ENCODE measurements at regions not wholly inside any gene's neighbourhood (a gene's known extent, or its start where the extent isn't known, plus 50 kb on each side); places are given as distances from the start of the nearest gene placed in this dataset.

- no peak for TF ChIP-seq POLR2AphosphoS5 (IDR thresholded peaks at IDR 0.05)
- TF ChIP-seq CTCF (IDR thresholded peaks at IDR 0.05), result no peak
- no peak for TF ChIP-seq EP300 (IDR thresholded peaks at IDR 0.05)
- no peak for TF ChIP-seq POLR2A (IDR thresholded peaks at IDR 0.05)
These were observed 372.2 kb downstream of the DIPK2A start for GRCh38 chr3:144343777-144344176.
